Left ventricle myocardium superior (tissue), 1 donor: ENCODE measurements at regions not wholly inside any gene's neighbourhood (a gene's known extent, or its start where the extent isn't known, plus 50 kb on each side); places are given as distances from the start of the nearest gene placed in this dataset.
"Not testable (repeated sequence)": the region's sequence is repeated elsewhere in the genome, so short reads cannot be mapped to it uniquely, and the experiment has no call there.

Experiments used
- ATAC-seq: fragments of 200-7000 bp; cut with Tn5 transposase; one replicate; pipeline ENCODE4 v1.9.1; 2020; ENCODE audit warnings: mild to moderate bottlenecking, moderate library complexity
- DNase-seq: peaks from one replicate; pipeline ENCODE4 v3.0.0-alpha.2; 2020
- intact Hi-C: fragments of 100-400 bp; cut with micrococcal nuclease; formaldehyde crosslinking; loops from one replicate; pipeline ENCODE4 v1.11.0; 2022
- donor health status: DM: no; HTN: yes; CAD: no; lungs with severe emphysema.

DNA sequence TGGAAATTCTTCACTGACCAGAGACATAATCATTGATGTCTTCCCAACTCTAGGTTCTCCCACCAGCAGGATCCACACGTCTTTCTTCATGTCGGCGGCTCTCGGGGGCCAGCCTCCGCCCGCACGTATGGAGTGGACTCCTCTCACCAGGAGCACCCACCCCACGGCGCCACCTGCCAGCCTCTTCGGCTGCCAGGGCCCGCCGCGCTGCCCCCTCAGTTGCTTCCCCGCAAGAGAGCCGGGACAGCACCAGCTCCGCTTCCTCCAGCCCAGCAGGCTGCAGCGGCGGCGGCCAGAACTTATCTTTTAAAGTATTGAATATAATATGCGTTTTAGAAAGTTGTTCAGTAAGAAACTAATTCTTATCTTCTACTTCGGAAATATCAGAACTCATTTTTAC lies 273.5 kb downstream of the LIPI start:
- DNase-seq: peak; percentile 17
- ATAC-seq: no peak
- intact Hi-C loops: no loop called here

DNA sequence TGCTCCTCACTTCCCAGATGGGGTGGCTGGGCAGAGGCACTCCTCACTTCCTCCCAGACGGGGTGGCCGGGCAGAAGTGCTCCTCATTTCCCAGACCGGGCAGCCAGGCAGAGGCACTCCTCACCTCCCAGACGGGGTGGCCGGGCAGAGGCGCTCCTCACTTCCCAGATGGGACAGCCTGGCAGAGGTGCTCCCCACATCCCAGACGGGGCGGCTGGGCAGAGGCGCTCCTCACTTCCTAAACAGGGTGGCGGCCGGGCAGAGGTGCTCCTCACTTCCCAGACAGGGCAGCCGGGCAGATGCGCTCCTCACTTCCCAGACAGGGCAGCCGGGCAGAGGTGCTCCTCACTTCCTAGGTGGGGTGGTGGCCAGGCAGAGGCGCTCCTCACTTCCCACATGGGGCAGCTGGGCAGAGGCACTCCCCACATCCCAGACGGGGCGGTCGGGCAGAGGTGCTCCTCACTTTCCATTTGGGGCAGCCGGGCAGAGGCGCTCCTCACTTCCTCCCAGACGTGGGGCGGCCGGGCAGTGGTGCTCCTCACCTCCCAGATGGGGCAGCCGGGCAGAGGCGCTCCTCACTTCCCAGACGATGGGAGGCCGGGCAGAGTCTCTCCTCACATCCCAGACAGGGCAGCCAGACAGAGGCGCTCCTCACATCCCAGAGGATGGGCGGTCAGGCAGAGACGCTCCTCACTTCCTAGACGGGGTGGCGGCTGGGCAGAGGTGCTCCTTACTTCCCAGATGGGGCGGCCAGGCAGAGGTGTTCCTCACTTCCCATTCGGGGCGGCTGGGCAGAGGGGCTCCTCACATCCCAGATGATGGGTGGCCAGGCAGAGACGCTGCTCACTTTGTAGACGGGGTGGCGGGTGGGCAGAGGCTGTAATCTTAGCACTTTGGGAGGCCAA lies 274.5 kb downstream of the LIPI start:
- intact Hi-C loops, ATAC-seq: not testable (repeated sequence)
- DNase-seq: peak; percentile 18

DNA sequence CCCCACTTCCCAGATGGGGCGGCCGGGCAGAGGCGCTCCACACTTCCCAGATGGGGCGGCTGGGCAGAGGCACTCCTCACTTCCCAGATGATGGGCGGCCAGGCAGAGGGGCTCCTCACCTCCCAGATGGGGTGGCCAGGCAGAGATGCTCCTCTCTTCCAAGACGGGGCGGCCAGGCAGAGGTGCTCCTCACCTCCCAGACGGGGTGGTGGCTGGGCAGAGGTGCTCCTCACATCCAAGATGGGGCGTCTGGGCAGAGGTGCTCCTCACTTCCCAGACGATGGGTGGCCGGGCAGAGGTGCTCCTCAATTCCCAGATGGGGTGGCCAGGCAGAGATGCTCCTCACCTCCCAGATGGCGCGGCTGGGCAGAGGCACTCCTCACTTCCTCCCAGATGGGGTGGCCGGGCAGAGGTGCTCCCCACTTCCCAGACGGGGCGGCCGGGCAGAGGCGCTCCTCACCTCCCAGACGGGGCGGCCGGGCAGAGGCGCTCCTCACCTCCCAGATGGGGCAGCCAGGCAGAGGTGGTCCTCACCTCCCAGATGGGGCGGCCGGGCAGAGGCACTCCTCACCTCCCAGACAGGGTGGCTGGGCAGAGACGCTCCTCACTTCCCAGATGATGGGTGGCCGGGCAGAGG lies 275.2 kb downstream of the LIPI start:
- DNase-seq: peak; percentile 19
- intact Hi-C loops, ATAC-seq: not testable (repeated sequence)

DNA sequence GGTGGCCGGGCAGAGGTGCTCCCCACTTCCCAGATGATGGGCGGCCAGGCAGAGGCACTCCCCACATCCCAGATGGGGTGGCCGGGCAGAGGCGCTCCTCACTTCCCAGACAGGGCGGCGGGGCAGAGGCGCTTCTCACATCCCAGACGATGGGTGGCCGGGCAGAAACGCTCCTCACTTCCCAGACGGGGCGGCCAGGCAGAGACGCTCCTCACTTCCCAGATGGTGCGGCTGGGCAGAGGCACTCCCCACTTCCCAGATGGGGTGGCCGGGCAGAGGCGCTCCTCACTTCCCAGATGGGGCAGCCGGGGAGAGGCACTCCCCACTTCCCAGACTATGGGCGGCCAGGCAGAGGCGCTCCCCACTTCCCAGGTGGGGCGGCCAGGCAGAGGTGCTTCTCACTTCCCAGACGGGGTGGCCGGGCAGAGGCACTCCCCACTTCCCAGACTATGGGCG lies 275.8 kb downstream of the LIPI start:
- ATAC-seq, DNase-seq, intact Hi-C loops: not testable (repeated sequence)

DNA sequence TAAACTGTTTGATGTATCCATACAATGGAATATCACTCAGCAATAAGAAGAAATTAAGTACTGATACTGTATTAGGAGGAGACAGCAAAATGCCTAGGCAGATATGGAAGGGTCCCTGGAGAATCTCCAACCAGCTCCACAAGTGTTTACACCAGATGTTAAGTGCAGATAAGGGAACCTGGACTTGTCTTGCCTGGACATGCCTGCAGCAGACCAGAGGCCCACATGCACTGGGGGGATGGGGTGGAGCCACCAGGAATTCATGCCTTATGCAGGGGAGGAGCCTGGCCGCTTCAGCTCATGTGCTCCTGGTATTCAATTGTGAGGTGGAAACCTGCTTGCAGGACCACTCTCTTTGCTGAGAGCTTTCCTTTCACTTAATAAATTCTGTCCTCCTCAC lies 287.6 kb downstream of the LIPI start:
- DNase-seq, ATAC-seq, intact Hi-C loops: not testable (repeated sequence)

DNA sequence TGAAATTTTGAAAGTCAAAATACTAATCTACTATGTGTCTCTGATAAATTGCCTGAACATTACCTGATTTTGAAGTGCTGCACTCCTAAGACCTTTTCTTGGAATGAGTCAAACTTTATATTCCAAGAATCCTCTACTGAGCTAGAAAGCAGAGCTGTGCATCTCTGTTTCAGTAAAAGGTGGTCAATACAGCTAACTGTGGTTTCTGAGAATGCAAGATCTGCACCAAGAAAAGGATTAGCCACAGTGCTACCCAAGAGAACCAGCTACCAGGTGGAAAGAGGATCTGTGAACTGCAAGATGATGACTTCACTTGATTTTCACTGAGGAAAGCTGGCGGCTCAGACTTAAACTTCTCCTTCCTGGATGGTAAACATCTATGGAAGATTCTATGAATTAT lies 289.3 kb downstream of the LIPI start:
- ATAC-seq, DNase-seq, intact Hi-C loops: not testable (repeated sequence)

DNA sequence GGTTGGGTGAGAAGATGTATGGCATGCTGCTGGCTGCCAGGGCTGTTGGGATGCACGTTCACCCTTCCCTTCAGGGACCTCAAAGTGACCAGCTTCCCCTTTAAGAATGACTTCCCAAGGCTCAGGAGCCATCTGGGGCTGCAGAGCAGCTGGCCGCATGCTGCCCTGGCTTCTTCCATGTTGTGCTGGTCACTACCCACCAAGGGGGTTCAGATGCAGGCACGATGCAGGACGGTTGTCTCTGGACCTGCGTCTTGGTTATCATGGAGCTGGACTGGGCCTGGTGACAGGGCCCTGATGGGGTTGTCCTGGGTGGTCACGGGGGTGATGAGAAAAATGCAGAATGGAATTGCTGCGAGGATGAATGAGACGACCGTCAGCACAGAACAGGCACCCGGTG lies 297.8 kb downstream of the POTED start:
- intact Hi-C loops, ATAC-seq, DNase-seq: not testable (repeated sequence)

DNA sequence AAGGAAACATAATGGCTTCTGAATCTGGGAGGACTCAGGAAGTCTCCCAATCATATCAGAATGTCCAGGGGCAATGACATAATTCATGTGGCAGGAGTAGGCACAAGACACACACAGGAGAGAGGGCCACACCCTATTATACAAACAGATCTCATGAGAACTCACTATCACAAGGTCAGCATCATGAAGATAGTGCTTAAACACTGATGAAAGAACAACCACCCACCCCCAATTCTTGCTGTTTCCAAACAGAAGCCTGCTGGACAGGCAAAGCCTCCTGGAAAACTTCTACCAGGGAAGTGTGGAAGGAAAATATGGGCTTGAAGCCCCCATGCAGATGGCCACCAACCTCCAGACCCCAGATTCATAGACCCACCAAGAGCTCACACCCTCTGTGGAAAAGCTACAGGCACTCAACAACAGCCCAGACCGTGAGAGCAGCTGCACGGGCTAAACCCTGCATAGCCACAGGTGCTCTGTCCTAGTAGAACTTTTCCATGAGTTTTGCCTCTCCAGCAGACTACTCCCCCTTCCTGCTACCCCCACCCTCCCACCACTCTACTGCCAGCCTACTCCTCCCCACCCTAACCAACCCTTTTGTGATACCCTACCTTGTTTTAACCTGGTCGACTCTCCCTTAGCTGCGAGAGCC lies 287.1 kb downstream of the POTED start:
- ATAC-seq, DNase-seq, intact Hi-C loops: not testable (repeated sequence)

DNA sequence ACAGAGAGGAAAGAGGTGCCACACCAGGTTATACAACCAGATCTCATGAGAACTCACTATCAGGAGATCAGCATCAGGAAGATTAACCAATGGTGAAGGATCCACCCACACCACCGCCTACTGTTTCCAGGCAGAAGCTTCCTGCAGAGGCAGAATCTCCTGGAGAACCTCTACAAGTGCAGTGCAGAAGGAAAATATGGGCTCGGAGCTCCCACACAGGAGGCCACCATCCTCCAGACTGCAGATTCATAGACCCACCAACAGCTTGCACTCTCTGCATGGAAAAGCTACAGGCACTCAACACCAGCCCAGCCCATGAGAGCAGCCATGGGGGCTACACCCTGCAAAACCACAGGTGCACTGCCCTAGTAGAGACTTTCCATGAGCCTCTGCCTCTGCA lies 284.0 kb downstream of the POTED start:
- ATAC-seq, intact Hi-C loops, DNase-seq: not testable (repeated sequence)

DNA sequence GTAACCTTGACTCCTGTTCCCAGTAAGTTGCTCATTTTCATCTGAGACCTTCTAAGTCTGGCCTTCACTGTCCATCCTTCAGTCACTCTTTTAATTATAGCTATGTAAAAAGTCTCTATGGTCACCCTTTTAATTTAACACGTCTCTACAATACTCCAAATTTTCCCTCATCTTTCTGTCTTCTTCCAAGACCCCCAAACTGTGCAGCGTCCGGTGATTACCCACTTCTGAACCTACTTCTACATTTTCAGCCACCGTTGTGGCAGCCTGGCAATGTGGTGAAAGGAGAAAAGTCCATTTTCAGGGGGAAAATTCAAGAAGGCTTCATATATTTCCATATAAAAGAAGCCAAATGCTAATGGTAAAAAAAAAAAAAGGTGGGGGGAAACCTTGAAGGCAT lies 283.4 kb downstream of the POTED start:
- ATAC-seq, DNase-seq, intact Hi-C loops: not testable (repeated sequence)

DNA sequence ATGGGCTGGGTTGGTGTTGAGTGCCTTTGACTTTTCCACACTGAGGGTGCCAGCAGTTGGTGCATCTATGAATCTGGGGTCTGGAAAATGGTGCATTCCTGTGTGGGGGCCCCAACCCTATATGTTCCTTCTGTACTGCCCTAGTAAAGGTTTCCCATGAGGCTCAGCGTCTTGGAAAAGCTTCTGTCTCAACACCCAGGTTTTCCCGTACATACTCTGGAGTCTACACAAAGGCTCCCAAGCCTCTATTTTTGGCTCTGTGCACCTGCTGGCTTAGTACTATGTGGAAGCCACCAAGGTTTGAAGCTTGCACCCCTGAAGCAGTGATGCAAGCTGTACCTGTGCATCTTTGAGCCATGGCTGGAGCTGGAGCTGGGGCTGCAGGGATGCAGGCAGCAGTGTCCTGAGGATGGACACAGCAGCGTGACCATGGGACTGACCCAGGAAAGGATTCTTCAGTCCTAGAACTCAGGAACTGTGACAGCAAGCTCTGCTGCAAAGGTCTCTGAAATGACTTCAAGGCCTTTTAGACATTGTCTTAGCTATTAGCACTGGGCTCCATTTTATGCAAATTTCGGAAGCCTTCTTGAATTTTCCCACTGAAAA lies 282.7 kb downstream of the POTED start:
- ATAC-seq, intact Hi-C loops, DNase-seq: not testable (repeated sequence)

DNA sequence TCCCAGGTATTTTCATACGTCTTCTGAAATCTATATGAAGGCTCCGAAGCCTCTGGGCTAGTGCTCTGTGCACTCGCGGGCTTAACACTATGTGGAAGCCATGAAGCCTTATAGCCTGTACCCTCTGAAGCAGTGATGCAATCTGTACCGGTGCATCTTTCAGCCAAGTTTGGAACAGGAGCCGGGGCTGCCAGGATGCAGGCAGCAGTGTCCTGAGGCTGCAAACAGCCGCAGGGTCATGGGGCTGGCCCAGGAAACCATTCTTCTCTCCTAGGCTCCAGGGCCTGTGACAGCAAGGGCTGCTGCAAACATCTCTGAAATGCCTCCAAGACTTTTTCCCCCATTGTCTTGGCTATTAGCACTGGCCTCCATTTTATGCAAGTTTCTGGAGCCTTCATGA lies 279.6 kb downstream of the POTED start:
- DNase-seq, ATAC-seq, intact Hi-C loops: not testable (repeated sequence)

DNA sequence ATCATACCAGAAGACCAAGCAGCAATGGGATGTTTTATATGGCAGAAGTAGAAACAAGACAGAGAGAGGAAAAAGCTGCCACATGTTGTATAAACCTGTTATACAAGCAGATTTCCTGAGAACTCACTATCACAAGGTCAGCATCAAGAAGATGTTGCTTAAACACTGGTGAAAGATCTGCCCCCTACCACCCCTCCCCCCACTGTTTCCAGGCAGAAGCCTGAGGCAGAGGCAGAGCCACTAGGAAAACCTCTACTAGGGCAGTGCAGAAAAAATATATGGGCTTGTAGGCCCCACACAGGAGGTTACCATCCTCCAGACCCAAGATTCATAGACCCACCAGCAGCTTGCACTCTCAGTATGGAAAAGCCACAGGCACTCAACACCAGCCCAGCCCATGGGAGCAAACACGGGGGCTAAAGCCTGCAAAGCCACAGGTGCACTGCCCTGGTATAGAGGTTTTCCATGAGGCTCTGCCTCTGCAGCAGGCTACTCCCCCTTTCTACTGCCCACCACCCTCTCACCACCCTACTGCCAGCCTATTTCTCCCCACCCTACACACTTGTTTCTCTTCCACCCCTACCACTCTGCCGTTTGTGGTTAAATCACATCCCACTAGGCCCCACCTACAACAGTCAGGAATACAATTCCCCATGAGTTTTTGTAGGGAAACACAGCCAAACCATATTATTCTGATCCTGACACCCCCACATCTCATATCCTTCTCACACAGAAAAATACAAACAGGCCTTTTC lies 274.2 kb downstream of the POTED start:
- DNase-seq, intact Hi-C loops, ATAC-seq: not testable (repeated sequence)

DNA sequence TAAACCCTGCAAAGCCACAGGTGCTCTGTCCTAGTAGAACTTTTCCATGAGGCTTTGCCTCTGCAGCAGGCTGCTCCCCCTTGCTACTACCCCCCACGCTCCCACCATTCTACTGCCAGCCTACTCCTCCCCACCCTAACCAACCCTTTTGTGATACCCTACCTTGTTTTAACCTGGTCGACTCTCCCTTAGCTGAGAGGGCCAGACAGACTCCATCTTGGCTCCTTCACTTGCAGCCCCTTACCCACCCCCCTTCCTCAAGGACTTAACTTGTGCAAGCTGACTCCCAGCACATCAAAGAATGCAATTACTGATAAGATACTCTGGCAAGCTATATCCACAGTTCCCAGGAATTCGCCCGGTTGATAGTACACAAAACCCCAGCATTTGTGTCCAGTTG lies 267.9 kb downstream of the POTED start:
- ATAC-seq, intact Hi-C loops, DNase-seq: not testable (repeated sequence)

DNA sequence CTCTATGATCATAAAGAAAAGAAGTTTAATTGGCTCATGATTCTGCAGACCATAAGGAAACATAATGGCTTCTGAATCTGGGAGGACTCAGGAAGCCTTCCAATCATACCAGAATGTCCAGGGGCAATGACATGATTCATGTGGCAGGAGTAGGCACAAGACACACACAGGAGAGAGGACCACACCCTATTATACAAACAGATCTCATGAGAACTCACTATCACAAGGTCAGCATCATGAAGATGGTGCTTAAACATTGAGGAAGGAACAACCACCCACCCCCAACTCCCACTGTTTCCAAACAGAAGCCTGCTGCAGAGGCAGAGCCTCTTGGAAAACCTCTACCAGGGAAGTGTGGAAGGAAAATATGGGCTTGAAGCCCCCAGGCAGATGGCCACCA lies 267.4 kb downstream of the POTED start:
- ATAC-seq, intact Hi-C loops: not testable (repeated sequence)

DNA sequence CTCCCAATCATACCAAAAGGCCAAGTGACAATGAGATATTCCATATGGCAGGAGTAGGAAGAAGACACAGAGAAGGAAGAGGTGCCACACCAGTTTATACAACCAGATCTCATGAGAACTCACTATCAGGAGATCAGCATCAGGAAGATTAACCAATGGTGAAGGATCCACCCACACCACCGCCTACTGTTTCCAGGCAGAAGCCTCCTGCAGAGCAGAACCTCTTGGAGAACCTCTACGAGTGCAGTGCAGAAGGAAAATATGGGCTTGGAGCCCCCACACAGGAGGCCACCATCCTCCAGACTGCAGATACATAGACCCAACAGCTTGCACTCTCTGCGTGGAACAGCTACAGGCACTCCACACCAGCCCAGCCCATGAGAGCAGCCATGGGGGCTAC lies 264.4 kb downstream of the POTED start:
- DNase-seq, ATAC-seq, intact Hi-C loops: not testable (repeated sequence)

More for the DNA sequence above, 267.4 kb downstream of the POTED start:
- DNase-seq: not testable (repeated sequence)

DNA sequence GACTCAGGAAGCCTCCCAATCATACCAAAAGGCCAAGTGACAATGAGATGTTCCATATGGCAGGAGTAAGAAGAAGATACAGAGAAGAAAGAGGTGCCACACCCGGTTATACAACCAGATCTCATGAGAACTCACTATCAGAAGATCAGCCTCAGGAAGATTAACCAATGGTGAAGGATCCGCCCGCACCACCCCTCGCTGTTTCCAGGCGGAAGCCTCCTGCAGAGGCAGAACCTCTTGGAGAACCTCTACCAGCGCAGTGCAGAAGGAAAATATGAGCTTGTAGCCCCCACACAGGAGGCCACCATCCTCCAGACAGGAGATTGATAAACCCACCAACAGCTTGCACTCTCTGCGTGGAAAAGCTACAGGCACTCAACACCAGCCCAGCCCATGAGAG lies 245.1 kb downstream of the POTED start:
- intact Hi-C loops: no loop called here
- DNase-seq (no peak), ATAC-seq (no peak)

DNA sequence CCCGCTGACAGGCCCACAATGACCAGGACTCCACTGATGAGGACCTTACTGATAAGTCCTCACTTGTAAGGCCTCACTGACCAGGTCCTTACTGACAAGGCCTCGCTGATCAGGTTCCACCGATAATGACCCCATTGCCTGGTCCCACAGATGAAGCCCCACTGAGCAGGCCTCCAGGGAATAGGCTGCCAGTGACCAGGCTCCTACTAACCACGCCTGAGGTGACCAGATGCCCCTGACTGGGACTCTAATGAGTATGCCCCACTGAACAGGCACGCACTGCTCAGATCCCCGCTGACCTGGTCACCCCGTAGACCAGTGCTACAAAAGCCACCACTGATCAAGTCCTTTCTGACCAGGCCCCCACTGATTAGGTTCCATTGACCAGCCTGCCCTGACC lies 241.2 kb downstream of the POTED start:
- intact Hi-C loops, ATAC-seq, DNase-seq: not testable (repeated sequence)
